ENCODE measurements at regions not wholly inside any gene's neighbourhood (a gene's known extent, or its start where the extent isn't known, plus 50 kb on each side); places are given as distances from the start of the nearest gene placed in this dataset.

DNA sequence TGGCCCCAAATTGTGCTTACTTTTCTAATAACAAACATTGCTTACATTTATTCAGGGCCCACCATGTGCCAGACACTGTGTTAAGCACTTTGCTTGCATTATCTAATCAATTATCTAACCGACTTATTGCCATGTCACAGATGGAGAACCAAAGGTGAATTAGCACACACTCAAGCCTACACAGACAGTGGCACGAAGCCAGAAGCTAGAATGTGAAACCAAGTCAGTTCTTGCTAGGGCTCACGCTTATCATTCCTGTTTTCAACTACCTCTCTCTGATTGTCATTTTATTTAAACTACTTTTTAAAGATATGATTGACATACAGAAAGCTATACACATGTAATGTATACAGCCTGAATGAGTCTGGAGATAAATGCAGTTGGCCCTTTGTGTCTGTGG, 215.7 kb upstream of the CFAP20DC start:
- ChIA-PET POLR2A (no interaction called here), CTCF (no interaction called here)
- Mint-ChIP-seq H3K36me3 (ENCODE audit: low read depth) (no peaks in the 10 kb centered on the region), H3K9me3 (ENCODE audit: insufficient read depth) (peaks cover 4% of the 10 kb centered on the region), H3K4me3 (no peak overlapping the region), H3K27me3 (ENCODE audit: low read depth) (no peaks in the 10 kb centered on the region), H3K4me1 (ENCODE audit: low read depth) (no peaks in the 10 kb centered on the region), H3K27ac (no peak overlapping the region)
- ATAC-seq (no peak), DNase-seq (no peak)

DNA sequence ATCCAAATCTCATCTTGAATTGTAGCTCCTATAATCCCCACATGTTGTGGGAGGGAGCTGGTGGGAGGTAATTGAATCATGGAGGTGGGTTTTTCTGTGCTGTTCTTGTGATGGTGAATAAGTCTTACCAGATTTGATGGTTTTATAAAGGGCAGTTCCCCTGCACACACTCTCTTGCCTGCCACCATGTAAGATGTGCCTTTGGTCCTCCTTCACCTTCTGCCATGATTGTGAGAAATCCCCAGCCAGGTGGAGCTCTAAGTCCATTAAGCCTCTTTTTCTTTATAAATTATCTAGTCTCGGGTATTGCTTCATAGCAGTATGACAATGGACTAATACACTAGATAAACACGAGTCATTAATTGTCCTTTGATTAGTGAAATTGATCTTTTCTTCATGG, 214.5 kb upstream of the CFAP20DC start:
- POLR2A ChIA-PET: interaction anchor here (0.7 kb wide), 1 partner anchor 176 kb away, joined by 3 read pairs; no protein-coding TSS in a partner anchor
- Mint-ChIP-seq H3K27me3 (ENCODE audit: low read depth) (no peaks in the 10 kb centered on the region), H3K4me3 (no peak overlapping the region), H3K9me3 (ENCODE audit: insufficient read depth) (peaks cover 4% of the 10 kb centered on the region), H3K36me3 (ENCODE audit: low read depth) (no peaks in the 10 kb centered on the region), H3K27ac (no peak overlapping the region), H3K4me1 (ENCODE audit: low read depth) (no peaks in the 10 kb centered on the region)
- CTCF ChIA-PET: no interaction called here
- ATAC-seq: no peak
- DNase-seq: no peak

DNA sequence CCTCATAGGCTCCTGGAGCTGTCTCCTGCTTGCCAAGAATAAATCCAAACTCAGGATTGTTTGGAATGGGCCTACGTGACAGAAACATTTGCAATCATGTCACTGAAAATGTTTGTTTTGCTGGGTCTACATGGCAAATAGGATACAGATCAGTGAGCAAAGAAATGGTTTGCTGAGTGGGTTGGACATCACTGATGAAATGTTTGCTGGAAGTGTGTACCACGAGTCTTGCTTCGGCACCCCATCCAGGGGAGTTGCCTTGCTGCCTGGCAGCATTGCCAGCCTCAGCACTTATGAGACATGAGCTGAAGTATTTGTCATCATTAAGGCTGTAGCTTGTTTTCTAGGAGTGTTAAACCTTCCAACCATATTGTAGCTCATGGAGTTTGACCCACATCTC, 213.3 kb upstream of the CFAP20DC start:
- DNase-seq: no peak
- CTCF ChIA-PET: no interaction called here

DNA sequence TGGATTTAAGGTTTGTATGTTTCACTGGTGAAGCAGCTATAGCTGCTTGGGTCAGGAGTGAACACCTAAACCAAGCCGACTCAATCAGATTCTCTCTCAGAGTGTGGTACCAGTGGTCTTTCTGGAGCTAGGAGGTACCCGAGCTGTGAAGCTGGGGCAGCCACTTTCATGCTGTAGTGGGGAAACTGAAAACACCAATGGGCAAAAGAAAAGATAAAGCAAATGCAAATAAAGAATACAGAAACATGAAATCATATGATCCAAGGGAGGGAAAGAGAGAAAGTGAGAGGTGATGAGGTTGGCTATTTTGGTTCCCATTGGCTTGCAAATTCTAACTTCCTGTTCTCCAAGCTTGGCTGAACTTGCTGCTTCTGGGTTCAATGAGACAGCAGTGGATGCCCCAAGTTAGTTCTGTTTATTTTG, 212.3 kb upstream of the CFAP20DC start:
- Mint-ChIP-seq H3K27me3 (ENCODE audit: low read depth) (no peaks in the 10 kb centered on the region), H3K9me3 (ENCODE audit: insufficient read depth) (peaks cover 4% of the 10 kb centered on the region), H3K27ac (no peak overlapping the region), H3K4me1 (ENCODE audit: low read depth) (no peaks in the 10 kb centered on the region), H3K36me3 (ENCODE audit: low read depth) (no peaks in the 10 kb centered on the region), H3K4me3 (no peak overlapping the region)
- no peak for DNase-seq
- POLR2A ChIA-PET: no interaction called here
- CTCF ChIA-PET: no interaction called here
- no peak for ATAC-seq

More for the DNA sequence above, 213.3 kb upstream of the CFAP20DC start:
- POLR2A ChIA-PET: no interaction called here
- Mint-ChIP-seq H3K36me3 (ENCODE audit: low read depth) (no peaks in the 10 kb centered on the region), H3K4me3 (no peak overlapping the region), H3K4me1 (ENCODE audit: low read depth) (no peaks in the 10 kb centered on the region), H3K27ac (no peak overlapping the region), H3K9me3 (ENCODE audit: insufficient read depth) (peaks cover 4% of the 10 kb centered on the region), H3K27me3 (ENCODE audit: low read depth) (no peaks in the 10 kb centered on the region)
- no peak for ATAC-seq

DNA sequence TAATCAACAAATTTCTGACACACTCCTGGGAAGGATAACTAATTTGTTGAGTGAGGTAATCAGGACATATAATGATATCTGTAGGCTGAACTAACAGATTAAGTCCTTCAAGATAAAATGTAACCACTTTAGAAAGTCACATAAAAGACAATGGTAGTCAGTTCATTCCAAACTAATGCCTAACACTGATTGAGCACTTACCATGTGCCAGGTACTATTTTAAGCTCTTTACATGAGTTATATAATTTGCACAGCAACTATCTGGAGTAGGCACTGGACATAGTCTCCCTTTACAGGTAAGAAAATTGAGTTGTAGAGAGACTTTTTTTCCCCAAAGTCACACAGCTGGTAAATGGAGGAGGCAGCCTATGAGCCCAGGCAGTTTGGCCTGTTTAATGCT, 211.2 kb upstream of the CFAP20DC start:
- POLR2A ChIA-PET: no interaction called here
- Mint-ChIP-seq H3K27me3 (ENCODE audit: low read depth) (no peaks in the 10 kb centered on the region), H3K4me1 (ENCODE audit: low read depth) (no peaks in the 10 kb centered on the region), H3K4me3 (no peak overlapping the region), H3K36me3 (ENCODE audit: low read depth) (no peaks in the 10 kb centered on the region), H3K9me3 (ENCODE audit: insufficient read depth) (peaks cover 4% of the 10 kb centered on the region), H3K27ac (no peak overlapping the region)
- ATAC-seq (no peak), DNase-seq (no peak)
- CTCF ChIA-PET: no interaction called here

DNA sequence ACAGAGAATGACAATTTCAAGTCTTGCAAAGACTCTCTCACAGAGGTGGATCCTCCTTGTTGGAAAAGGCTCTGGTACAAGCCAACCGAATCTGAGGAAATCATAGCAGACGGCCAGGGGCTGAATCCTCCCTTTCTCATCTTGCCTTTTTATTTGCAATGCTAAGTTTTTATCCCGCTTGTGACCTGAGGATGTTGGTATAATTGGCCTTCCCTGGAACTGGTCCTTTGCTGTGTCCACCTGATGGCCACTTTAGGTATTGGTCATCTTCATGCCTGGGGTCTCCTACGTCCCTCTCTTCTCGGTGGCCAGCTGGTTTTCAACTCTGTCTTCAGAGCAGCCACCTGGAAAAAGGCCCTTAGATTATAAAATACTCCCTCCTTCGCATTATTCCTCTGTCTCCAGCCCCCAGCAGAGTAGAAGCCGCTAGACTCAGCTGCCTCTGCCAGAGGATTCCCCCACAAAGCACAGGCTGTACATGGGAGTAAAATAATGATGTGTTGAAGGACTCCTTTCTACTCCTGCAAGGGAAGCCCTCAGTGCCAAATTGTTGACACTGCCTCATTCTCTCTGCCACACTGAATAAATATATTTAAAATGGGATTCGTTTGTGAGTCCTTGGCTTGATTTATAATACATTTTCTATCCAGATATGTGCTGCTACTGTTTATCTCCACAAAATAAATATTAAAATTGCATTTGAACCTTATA, 208.9 kb upstream of the CFAP20DC start:
- ATAC-seq: no peak
- Mint-ChIP-seq H3K27ac (no peak overlapping the region), H3K36me3 (ENCODE audit: low read depth) (no peaks in the 10 kb centered on the region), H3K4me3 (no peak overlapping the region), H3K9me3 (ENCODE audit: insufficient read depth) (no peaks in the 10 kb centered on the region), H3K4me1 (ENCODE audit: low read depth) (no peaks in the 10 kb centered on the region), H3K27me3 (ENCODE audit: low read depth) (no peaks in the 10 kb centered on the region)
- POLR2A ChIA-PET: no interaction called here
- no peak for DNase-seq
- CTCF ChIA-PET: no interaction called here

DNA sequence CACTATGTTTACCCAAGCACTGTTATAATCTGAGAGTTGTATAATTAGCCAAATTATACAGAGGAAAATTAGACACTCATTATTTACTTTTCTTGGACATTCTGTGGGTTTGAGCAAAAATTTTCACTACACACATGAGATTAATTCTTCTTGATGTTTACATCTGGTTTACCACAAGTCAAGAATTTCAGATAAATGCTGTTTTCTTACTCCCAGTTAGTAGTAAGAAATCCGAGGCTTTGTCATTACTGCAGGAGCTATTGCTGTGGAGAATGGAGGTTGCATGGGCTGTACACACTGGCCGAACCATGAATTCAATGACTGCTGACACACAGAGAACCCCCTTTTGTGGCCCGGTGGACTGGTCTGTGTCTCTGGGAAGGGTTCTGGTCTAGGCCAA, 207.7 kb upstream of the CFAP20DC start:
- H3K9me3 Mint-ChIP-seq (ENCODE audit: insufficient read depth): no peaks in the 10 kb centered on the region
- no peaks in the 10 kb centered on the region for H3K27me3 Mint-ChIP-seq (ENCODE audit: low read depth)
- H3K27ac Mint-ChIP-seq: no peak overlapping the region
- POLR2A ChIA-PET: no interaction called here
- CTCF ChIA-PET: no interaction called here
- DNase-seq (no peak), ATAC-seq (no peak)
- H3K36me3 Mint-ChIP-seq (ENCODE audit: low read depth): no peaks in the 10 kb centered on the region
- no peaks in the 10 kb centered on the region for H3K4me1 Mint-ChIP-seq (ENCODE audit: low read depth)
- no peak overlapping the region for H3K4me3 Mint-ChIP-seq

DNA sequence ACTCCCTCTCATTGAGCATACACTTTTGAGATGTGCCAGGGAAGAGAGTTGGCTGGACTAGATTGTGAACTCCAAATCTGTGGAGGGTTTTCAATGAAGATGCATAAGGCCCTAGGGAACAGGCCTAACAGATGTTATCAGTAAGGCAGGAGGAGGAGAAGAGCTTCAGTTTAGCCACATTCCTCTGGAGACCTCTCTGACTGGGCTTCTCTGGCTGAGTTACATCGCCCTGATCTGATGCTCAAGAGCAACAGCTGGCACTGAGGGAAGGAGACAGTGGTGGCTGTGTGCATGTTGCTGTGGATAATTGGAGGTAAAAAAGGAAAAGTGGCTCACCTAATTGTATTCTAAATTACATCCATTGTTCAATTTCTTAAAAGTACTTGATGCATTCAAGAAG, 206.4 kb upstream of the CFAP20DC start:
- POLR2A ChIA-PET: interaction anchor here (0.5 kb wide), 1 partner anchor 20 kb away, joined by 3 read pairs; no protein-coding TSS in a partner anchor
- DNase-seq (no peak), ATAC-seq (no peak)
- Mint-ChIP-seq H3K4me3 (no peak overlapping the region), H3K9me3 (ENCODE audit: insufficient read depth) (no peaks in the 10 kb centered on the region), H3K27me3 (ENCODE audit: low read depth) (no peaks in the 10 kb centered on the region), H3K4me1 (ENCODE audit: low read depth) (no peaks in the 10 kb centered on the region), H3K36me3 (ENCODE audit: low read depth) (no peaks in the 10 kb centered on the region), H3K27ac (no peak overlapping the region)
- CTCF ChIA-PET: no interaction called here

DNA sequence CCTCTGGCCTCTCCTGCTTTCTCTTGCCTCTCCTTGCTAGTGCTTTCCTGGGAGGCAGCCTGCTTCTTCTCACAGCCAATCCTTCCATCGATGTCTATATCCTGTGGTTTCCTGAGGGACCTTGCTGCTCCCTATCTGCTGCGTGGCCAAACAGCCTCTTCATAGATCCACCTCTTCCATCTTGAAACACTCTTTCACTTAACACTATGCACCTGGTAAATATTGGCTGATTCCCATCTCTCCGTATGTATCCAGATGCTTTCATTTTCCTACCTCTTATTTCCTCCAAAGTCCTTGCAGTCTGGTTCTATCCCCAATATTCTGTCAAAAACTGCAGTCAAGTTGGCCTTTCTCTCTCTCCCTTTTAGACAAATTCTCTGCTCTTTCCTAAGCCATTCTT, 205.2 kb upstream of the CFAP20DC start:
- H3K36me3 Mint-ChIP-seq (ENCODE audit: low read depth): no peaks in the 10 kb centered on the region
- H3K27me3 Mint-ChIP-seq (ENCODE audit: low read depth): no peaks in the 10 kb centered on the region
- no peak for ATAC-seq
- POLR2A ChIA-PET: interaction anchor here (0.8 kb wide), 1 partner anchor 1346 kb away, joined by 4 read pairs; no protein-coding TSS in a partner anchor
- CTCF ChIA-PET: no interaction called here
- no peaks in the 10 kb centered on the region for H3K4me1 Mint-ChIP-seq (ENCODE audit: low read depth)
- no peak overlapping the region for H3K4me3 Mint-ChIP-seq
- H3K9me3 Mint-ChIP-seq (ENCODE audit: insufficient read depth): no peaks in the 10 kb centered on the region
- no peak overlapping the region for H3K27ac Mint-ChIP-seq
- no peak for DNase-seq

DNA sequence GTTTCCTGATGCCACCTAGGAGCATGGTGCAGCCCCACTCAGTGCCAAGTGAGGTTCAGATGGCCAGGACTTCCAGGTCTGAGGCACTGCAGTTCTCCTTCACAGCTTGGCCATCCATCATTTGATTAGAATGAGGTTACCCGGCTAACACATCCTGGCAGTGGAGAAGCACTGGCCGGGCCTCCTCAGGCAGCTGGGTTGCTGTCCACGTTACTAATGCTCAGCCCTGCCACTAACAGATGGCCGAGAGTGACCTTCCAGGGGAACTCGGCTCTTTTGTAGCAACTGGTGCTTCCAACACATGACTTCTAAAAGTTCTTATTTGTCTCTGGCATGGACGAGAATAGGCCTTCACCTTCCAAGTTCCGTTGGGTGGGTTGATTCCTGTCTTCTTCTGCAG, 204.6 kb upstream of the CFAP20DC start:
- no peak overlapping the region for H3K4me3 Mint-ChIP-seq
- no peaks in the 10 kb centered on the region for H3K27me3 Mint-ChIP-seq (ENCODE audit: low read depth)
- no peaks in the 10 kb centered on the region for H3K4me1 Mint-ChIP-seq (ENCODE audit: low read depth)
- no peaks in the 10 kb centered on the region for H3K36me3 Mint-ChIP-seq (ENCODE audit: low read depth)
- ChIA-PET CTCF (no interaction called here), POLR2A (interaction anchor here (0.8 kb wide), 1 partner anchor 1347 kb away, joined by 4 read pairs; no protein-coding TSS in a partner anchor)
- no peak for DNase-seq
- no peak overlapping the region for H3K27ac Mint-ChIP-seq
- ATAC-seq: no peak
- no peaks in the 10 kb centered on the region for H3K9me3 Mint-ChIP-seq (ENCODE audit: insufficient read depth)

DNA sequence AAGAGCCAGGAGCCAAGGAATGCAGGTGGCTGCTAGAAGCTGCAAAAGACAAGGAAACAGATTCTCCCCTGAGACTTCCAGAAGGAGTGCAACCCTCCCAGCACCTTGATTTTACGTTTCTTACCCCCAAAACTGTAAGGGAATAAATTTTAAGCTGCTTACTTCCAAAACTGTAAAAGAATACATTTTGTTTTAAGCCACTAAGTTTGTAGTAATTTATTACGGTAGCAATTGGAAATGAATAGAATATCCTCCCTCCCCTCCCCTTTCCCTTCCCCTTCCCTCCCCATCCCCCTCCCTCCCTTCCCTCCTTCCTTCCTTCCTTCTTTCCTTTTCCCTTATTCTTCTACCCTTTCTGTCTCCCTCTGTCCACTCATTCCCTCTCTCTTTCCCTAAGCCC, 203.7 kb upstream of the CFAP20DC start:
- H3K4me3 Mint-ChIP-seq: no peak overlapping the region
- H3K36me3 Mint-ChIP-seq (ENCODE audit: low read depth): no peaks in the 10 kb centered on the region
- H3K4me1 Mint-ChIP-seq (ENCODE audit: low read depth): no peaks in the 10 kb centered on the region
- no peak overlapping the region for H3K27ac Mint-ChIP-seq
- no peaks in the 10 kb centered on the region for H3K9me3 Mint-ChIP-seq (ENCODE audit: insufficient read depth)
- DNase-seq (no peak), ATAC-seq (no peak)
- ChIA-PET POLR2A (no interaction called here), CTCF (interaction anchor here (0.6 kb wide), 1 partner anchor 9 kb away, joined by 3 read pairs; no protein-coding TSS in a partner anchor)
- no peaks in the 10 kb centered on the region for H3K27me3 Mint-ChIP-seq (ENCODE audit: low read depth)

DNA sequence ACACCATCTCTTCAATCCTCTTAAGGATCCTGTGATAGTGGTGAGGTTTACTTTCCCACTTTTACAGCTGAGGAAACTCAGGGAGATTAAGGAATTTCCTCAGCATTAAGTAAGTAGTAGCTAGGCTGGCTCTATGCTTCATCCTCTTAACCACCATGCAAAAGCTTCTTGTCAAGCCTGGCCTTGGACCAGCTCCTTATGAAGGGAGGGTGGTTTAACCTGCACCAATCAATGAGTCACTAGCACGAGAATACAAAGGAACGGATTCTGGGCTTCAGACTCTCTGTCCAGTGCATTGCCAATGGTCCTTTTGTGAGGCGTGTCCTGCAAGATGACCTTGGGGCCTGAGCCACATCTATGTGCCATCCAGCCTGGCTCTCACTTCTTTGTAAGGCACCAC, 202.0 kb upstream of the CFAP20DC start:
- ATAC-seq: no peak
- CTCF ChIA-PET: no interaction called here
- Mint-ChIP-seq H3K36me3 (ENCODE audit: low read depth) (no peaks in the 10 kb centered on the region), H3K27me3 (ENCODE audit: low read depth) (no peaks in the 10 kb centered on the region), H3K4me1 (ENCODE audit: low read depth) (no peaks in the 10 kb centered on the region), H3K27ac (no peak overlapping the region), H3K4me3 (no peak overlapping the region), H3K9me3 (ENCODE audit: insufficient read depth) (no peaks in the 10 kb centered on the region)
- DNase-seq: no peak
- POLR2A ChIA-PET: no interaction called here

DNA sequence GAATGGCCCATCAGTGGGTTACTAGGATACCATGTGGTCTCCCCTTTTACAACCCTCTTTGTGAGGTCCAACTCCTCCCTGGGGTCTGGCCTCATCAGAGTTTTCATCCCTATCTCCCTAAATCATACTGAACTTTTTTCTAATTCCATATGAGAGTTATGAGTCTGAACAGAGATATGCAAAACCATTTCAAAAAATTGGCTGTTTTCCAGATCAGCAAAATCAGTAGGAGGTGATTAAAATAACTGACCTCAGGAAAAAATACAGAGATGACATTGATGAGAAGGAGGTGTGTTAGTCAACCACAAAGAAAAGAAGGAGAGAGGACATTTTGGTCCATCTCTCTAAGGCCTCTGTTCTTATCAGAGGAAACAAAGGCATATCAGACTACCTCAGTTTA, 200.8 kb upstream of the CFAP20DC start:
- no peak overlapping the region for H3K27ac Mint-ChIP-seq
- H3K36me3 Mint-ChIP-seq (ENCODE audit: low read depth): no peaks in the 10 kb centered on the region
- H3K27me3 Mint-ChIP-seq (ENCODE audit: low read depth): no peaks in the 10 kb centered on the region
- CTCF ChIA-PET: no interaction called here
- DNase-seq: no peak
- H3K4me3 Mint-ChIP-seq: no peak overlapping the region
- ATAC-seq: no peak
- no peaks in the 10 kb centered on the region for H3K4me1 Mint-ChIP-seq (ENCODE audit: low read depth)
- H3K9me3 Mint-ChIP-seq (ENCODE audit: insufficient read depth): no peaks in the 10 kb centered on the region
- POLR2A ChIA-PET: no interaction called here

All from activated CD8-positive, alpha-beta T cell treated with anti-CD3 and anti-CD28 coated beads, Interleukin-2, amount 10 ng/mL, durations not matched to agents 7 days and 5 days (primary cell).